22Rv1 (cell line): ENCODE measurements at regions not wholly inside any gene's neighbourhood (a gene's known extent, or its start where the extent isn't known, plus 50 kb on each side); places are given as distances from the start of the nearest gene placed in this dataset.

ENCODE experiments used
- CTCF ChIP-seq: fragments of 450-650 bp; IDR thresholded peaks from 2 replicates; pipeline ENCODE4 v1.5.1; 2017; ENCODE audit warnings: mild to moderate bottlenecking
- ZFX ChIP-seq: fragments of 450-650 bp; IDR thresholded peaks from 2 replicates; pipeline ENCODE4 v1.6.1; 2017; ENCODE audit warnings: antibody characterized with exemption, borderline replicate concordance

- no peak for TF ChIP-seq CTCF
- TF ChIP-seq ZFX: no peak
These were observed 405.9 kb upstream of the SULF2 start for GRCh38 chr20:48191200-48191599.
